ENCODE measurements at regions not wholly inside any gene's neighbourhood (a gene's known extent, or its start where the extent isn't known, plus 50 kb on each side); places are given as distances from the start of the nearest gene placed in this dataset.

DNA sequence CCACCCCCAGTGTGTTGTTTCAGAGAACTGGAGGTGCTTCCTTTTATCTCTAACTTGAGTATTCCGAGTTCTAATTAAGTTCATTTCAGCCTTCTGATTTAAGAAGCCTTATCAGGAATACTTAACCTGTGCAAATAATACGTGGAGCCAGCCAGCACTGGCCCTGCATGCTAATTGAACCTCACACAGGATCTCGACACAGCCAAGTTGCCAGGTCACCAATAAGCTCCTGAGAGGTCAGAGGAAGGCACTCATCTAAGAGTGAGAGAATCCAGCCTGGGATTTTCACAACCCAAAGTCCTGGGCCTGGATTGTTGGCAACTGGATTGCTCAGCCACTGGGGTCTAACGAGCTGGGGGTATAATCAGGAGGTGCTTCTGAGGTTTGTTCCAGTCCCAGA lies 157.7 kb upstream of the LRFN2 start:
- TF ChIP-seq POLR2AphosphoS5 (IDR thresholded peaks at IDR 0.05; ENCODE audit: borderline replicate concordance, low read depth, low read length) = no peak
- no peak for TF ChIP-seq EZH2 (IDR thresholded peaks at IDR 0.05)
- TF ChIP-seq FOXP2 (optimal IDR thresholded peaks at IDR 0.05; ENCODE audit: control extremely low read depth, extremely low read length, insufficient read depth) = no peak

Data from SK-N-MC (cell line).